WERI-Rb-1 (cell line): ENCODE measurements at regions not wholly inside any gene's neighbourhood (a gene's known extent, or its start where the extent isn't known, plus 50 kb on each side); places are given as distances from the start of the nearest gene placed in this dataset.

Source experiments
- DNase-seq: peaks from one replicate; pipeline ENCODE4 v3.0.0-alpha.2; 2020
- H3K27ac ChIP-seq: fragments of 250-450 bp; sonication (Bioruptor Pico); 2 replicates; pipeline ENCODE4 v1.5.1; 2020; ENCODE audit warnings: mild to moderate bottlenecking, moderate library complexity
- H3K27me3 ChIP-seq: fragments of 250-450 bp; sonication (Bioruptor Pico); 2 replicates; pipeline ENCODE4 v1.5.1; 2021; ENCODE audit warnings: mild to moderate bottlenecking, low read depth, moderate library complexity; ENCODE audit not compliant: insufficient read depth, severe bottlenecking
- H3K36me3 ChIP-seq: fragments of 250-450 bp; sonication (Bioruptor Pico); 2 replicates; pipeline ENCODE4 v1.5.1; 2020; ENCODE audit warnings: mild to moderate bottlenecking, moderate library complexity
- H3K4me3 ChIP-seq: 2 replicates; pipeline ENCODE4 v1.5.1; 2011; ENCODE audit warnings: low read depth, mild to moderate bottlenecking, control low read depth, low read length
- H3K9me3 ChIP-seq: fragments of 250-450 bp; sonication (Bioruptor Pico); 2 replicates; pipeline ENCODE4 v1.5.1; 2021; ENCODE audit warnings: mild to moderate bottlenecking, moderate library complexity; ENCODE audit not compliant: severe bottlenecking
- TF ChIP-seq, protein P1 (sequence below): IDR thresholded peaks from 2 replicates; pipeline ENCODE4 v1.5.1; 2011; ENCODE audit warnings: low read depth, mild to moderate bottlenecking, control low read depth, inconsistent platforms, low read length

DNA sequence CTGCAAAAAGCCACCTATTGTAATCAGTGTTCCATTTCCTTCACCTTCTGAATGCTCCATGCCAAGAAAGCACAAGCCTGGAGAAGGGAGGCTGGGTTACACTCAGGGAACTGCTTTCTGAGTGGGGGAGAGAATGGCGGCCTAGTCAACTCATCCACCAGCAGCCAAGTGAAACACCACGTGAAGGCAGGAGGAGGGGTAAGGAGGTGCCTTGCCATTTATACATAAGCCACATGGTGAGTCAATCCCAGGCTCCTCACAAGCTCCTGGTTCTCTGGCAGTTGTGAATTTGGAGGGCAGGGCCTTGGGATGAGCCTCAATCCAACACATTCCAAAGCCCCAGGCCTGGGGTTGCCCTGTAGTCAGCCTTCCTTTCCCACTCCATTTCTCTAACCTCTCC, 149.4 kb downstream of the CD24 start:
- DNase-seq, result no peak
- H3K4me3 ChIP-seq, result no peak overlapping the region
- no peak overlapping the region for H3K27ac ChIP-seq

DNA sequence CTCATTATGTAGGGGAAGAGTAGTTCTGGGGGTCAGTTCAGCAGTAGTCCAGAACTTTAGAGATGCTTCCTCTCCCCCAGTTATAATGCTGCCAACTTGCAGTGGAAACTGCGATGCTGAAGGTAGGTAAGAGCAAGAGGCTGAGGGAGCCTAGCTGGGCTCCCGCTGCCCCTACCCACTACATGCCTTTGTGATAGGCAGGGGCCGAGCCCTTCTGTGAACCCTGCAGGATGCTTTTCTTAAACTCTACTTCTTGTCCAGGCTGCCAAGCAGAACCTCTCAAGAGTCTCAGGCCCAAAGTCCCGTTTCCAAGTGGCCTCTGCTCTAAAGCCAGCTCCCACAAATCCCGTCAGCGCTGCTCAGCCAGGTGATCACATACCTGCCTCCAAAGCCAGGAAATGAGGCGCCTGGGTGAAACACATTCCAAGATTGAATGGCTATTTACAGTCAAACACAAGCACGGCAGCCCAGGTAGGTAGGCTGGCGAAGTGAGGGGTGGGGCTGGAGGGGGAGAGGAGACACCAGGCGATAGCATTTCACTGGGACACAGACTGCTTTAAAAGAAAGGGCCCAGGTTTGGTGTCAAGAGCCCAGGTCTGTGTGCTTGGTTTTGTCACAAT, 150.7 kb downstream of the CD24 start:
- H3K36me3 ChIP-seq, result no peaks in the 10 kb centered on the region

More for the DNA sequence above, 149.4 kb downstream of the CD24 start:
- TF ChIP-seq, protein P1, sequence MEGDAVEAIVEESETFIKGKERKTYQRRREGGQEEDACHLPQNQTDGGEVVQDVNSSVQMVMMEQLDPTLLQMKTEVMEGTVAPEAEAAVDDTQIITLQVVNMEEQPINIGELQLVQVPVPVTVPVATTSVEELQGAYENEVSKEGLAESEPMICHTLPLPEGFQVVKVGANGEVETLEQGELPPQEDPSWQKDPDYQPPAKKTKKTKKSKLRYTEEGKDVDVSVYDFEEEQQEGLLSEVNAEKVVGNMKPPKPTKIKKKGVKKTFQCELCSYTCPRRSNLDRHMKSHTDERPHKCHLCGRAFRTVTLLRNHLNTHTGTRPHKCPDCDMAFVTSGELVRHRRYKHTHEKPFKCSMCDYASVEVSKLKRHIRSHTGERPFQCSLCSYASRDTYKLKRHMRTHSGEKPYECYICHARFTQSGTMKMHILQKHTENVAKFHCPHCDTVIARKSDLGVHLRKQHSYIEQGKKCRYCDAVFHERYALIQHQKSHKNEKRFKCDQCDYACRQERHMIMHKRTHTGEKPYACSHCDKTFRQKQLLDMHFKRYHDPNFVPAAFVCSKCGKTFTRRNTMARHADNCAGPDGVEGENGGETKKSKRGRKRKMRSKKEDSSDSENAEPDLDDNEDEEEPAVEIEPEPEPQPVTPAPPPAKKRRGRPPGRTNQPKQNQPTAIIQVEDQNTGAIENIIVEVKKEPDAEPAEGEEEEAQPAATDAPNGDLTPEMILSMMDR, result no peak
- H3K27me3 ChIP-seq, result no peaks in the 10 kb centered on the region
- no peaks in the 10 kb centered on the region for H3K9me3 ChIP-seq
- no peaks in the 10 kb centered on the region for H3K36me3 ChIP-seq

DNA sequence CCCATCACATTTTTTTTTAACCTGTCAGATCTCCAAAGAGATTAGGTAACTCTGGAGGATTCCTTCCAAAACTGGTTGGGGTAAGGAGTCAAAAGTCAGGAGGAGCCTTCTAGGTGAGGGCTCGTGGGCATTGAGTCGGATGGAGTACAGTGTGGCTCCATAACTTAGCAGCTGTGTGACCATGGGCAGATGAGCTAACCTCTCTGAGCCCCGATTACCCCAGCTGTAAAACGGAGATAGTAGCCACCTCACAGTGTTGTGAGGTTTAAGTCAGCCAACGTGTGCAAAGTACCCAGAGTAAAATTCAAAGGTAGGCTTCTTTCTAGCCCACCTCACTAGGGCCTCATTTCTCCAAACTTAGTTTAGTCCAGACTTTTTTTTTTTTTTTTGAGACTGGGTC, 151.5 kb downstream of the CD24 start:
- DNase-seq, result no peak
- Histone ChIP-seq H3K4me3 (no peak overlapping the region), H3K9me3 (no peaks in the 10 kb centered on the region), H3K27me3 (no peaks in the 10 kb centered on the region), H3K27ac (no peak overlapping the region), H3K36me3 (no peaks in the 10 kb centered on the region)
- TF ChIP-seq, protein P1, result no peak

More for the DNA sequence above, 150.7 kb downstream of the CD24 start:
- Histone ChIP-seq H3K9me3 (no peaks in the 10 kb centered on the region), H3K27ac (no peak overlapping the region), H3K4me3 (no peak overlapping the region), H3K27me3 (no peaks in the 10 kb centered on the region)
- no peak for DNase-seq
- TF ChIP-seq, protein P1, result no peak

DNA sequence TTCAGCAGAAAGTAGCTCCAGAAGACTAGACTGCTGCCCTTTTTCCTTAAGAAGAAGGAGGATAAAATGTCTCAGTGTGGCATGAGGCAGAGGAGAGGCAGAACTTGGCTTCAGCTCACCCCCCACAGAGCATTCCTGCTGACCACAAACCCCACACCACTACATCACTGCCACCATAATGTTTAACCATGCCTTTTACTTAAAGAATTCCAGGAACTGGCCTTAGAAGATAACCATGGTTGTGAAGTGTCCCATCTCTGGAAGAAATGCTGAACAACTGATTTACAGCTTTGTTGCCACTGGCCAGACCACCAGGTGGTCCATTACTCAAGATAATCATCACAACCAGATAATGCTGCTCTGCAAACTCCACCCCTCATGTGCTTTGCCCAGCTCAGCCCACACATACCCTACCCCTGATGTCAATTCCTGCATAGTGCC, 154.1 kb downstream of the CD24 start:
- Histone ChIP-seq H3K9me3 (no peaks in the 10 kb centered on the region), H3K4me3 (no peak overlapping the region), H3K27ac (no peak overlapping the region), H3K27me3 (no peaks in the 10 kb centered on the region), H3K36me3 (no peaks in the 10 kb centered on the region)
- DNase-seq, result no peak
- TF ChIP-seq, protein P1, result no peak

DNA sequence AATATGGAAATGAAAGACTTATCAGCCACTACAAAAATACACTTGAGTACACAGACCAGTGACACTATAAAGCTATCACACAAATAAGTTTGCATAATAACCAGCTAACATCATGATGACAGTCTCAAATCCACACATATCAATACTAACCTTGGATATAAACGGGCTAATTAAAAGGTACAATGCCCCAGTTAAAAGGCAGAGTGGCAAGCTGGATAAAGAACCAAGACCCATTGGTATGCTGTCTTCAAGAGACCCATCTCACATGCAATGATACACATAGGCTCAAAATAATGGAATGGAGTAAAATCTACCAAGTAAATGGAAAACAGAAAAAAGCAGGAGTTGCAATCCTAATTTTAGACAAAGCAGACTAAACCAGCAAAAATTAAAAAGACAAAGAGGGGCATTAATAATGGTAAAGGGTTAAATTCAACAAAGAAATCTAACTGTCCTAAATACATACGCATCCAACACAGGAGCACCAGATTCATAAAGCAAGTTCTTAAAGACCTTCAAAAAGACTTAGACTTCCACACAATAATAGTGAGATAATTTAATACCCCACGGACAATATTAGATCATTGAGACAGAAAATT, 163.3 kb downstream of the CD24 start:
- no peak overlapping the region for H3K27ac ChIP-seq
- peaks cover 10% of the 10 kb centered on the region for H3K9me3 ChIP-seq
- DNase-seq, result no peak
- TF ChIP-seq, protein P1, result no peak
- H3K27me3 ChIP-seq, result no peaks in the 10 kb centered on the region
- H3K36me3 ChIP-seq, result no peaks in the 10 kb centered on the region
- H3K4me3 ChIP-seq, result no peak overlapping the region
